Neutrophil (primary cell): ENCODE measurements at regions not wholly inside any gene's neighbourhood (a gene's known extent, or its start where the extent isn't known, plus 50 kb on each side); places are given as distances from the start of the nearest gene placed in this dataset.

Experiments used
- H3K27ac ChIP-seq: fragments of 200-600 bp; sonication (generic); 2 replicates; pipeline ENCODE4 v1.5.1; 2016; ENCODE audit warnings: mild to moderate bottlenecking, moderate library complexity
- H3K27me3 ChIP-seq: fragments of 200-600 bp; sonication (generic); 2 replicates; pipeline ENCODE4 v1.6.0; 2016; ENCODE audit warnings: mild to moderate bottlenecking
- H3K36me3 ChIP-seq: fragments of 200-600 bp; sonication (generic); 2 replicates; pipeline ENCODE4 v1.5.1; 2017
- H3K4me1 ChIP-seq, 2 experiments: fragments of 200-600 bp in 1 of 2; sonication (generic) in 1 of 2; 1 replicate in 1 of 2; 2 replicates in 1 of 2; pipeline versions ENCODE4 v1.5.1 to v1.6.1; 2013 to 2016; ENCODE audit warnings: low read depth in 1 of 2, low read length in 1 of 2, mild to moderate bottlenecking in 1 of 2, moderate library complexity in 1 of 2; ENCODE audit not compliant: control insufficient read depth in 1 of 2, insufficient read depth in 1 of 2
- H3K4me3 ChIP-seq, 2 experiments: fragments of 200-600 bp in 1 of 2; sonication (generic) in 1 of 2; 1 replicate in 1 of 2; 2 replicates in 1 of 2; pipeline ENCODE4 v1.5.1; 2013 to 2016; ENCODE audit warnings: low read depth in 1 of 2, low read length in 1 of 2, mild to moderate bottlenecking in 1 of 2, moderate library complexity in 1 of 2
- H3K9me3 ChIP-seq: fragments of 200-600 bp; sonication (generic); 2 replicates; pipeline ENCODE4 v1.5.1; 2016
- CTCF ChIP-seq: fragments of 200-600 bp; sonication (generic); IDR thresholded peaks from 2 replicates; pipeline ENCODE4 v1.5.1; 2016; ENCODE audit warnings: antibody characterized with exemption

- no peak for TF ChIP-seq CTCF
- Histone ChIP-seq H3K4me1 (peaks cover 71 to 75% of the 10 kb centered on the region in 2 experiments), H3K27ac (peak overlapping the region; percentile 86), H3K36me3 (no peaks in the 10 kb centered on the region), H3K27me3 (no peaks in the 10 kb centered on the region), H3K4me3 (no peak overlapping the region), H3K9me3 (no peaks in the 10 kb centered on the region)
Observed at GRCh38 chrX:45760187-45760742, 559.6 kb upstream of the DIPK2B start.

GRCh38 chrX:45758738-45759397, 558.2 kb upstream of the DIPK2B start:
- H3K27me3 ChIP-seq, result no peaks in the 10 kb centered on the region
- H3K27ac ChIP-seq, result peak overlapping the region; percentile 86
- no peaks in the 10 kb centered on the region for H3K36me3 ChIP-seq
- no peak for TF ChIP-seq CTCF
- peaks cover 85 to 86% of the 10 kb centered on the region in 2 experiments for H3K4me1 ChIP-seq
- no peaks in the 10 kb centered on the region for H3K9me3 ChIP-seq
- H3K4me3 ChIP-seq, result peak overlapping the region; percentile 52

DNA sequence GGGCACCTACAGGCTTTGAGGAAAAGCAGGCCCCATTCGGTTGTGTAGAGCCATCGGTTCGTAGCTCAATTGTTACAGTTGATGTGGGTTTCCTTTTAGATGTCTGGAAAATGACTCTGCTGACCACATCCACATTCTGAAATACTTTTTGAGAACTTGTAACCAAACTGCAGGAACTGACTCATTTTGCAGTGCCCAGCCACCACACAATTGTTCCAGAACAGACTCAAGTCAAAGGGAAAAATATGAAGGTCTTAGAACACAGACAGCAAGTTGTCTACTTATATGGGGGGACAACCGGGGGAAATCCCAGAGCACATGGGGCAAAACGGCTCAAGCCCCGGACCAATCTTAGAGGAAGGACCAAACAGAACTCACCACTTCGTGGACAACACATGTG, 557.6 kb upstream of the DIPK2B start:
- Histone ChIP-seq H3K4me3 (peak overlapping the region; percentile 52), H3K27ac (peak overlapping the region; percentile 86), H3K4me1 (peaks cover 87 to 90% of the 10 kb centered on the region in 2 experiments), H3K36me3 (no peaks in the 10 kb centered on the region), H3K27me3 (no peaks in the 10 kb centered on the region), H3K9me3 (no peaks in the 10 kb centered on the region)
- TF ChIP-seq CTCF, result no peak

GRCh38 chrX:45757272-45757671, 556.6 kb upstream of the DIPK2B start:
- H3K27me3 ChIP-seq, result no peaks in the 10 kb centered on the region
- TF ChIP-seq CTCF, result no peak
- no peak overlapping the region for H3K4me3 ChIP-seq
- peak overlapping the region; percentile 86 for H3K27ac ChIP-seq
- H3K9me3 ChIP-seq, result no peaks in the 10 kb centered on the region
- peaks cover 87 to 89% of the 10 kb centered on the region in 2 experiments for H3K4me1 ChIP-seq
- no peaks in the 10 kb centered on the region for H3K36me3 ChIP-seq

DNA sequence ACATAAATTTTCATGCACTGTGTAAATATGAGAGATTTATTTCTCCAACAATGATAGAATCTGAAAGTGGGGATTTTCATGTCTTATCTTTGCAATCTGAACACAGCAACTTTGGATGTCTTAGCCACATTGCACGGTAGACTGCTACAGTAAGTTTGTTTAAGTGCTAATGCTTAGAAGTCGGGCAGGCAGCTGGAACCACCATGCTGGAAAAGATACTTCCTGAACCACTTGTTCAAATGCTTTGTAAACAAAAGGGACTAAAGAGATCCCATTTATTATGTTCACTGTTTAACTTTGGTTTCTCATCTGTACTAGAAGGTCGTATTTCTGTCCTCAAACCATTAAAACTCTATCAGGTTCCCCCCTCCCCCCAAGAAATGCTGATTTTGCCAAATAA, 555.9 kb upstream of the DIPK2B start:
- Histone ChIP-seq H3K4me3 (no peak overlapping the region), H3K27ac (peak overlapping the region; percentile 86), H3K9me3 (no peaks in the 10 kb centered on the region), H3K4me1 (peaks cover 85 to 88% of the 10 kb centered on the region in 2 experiments), H3K27me3 (no peaks in the 10 kb centered on the region), H3K36me3 (no peaks in the 10 kb centered on the region)
- TF ChIP-seq CTCF, result no peak
